ENCODE measurements at regions not wholly inside any gene's neighbourhood (a gene's known extent, or its start where the extent isn't known, plus 50 kb on each side); places are given as distances from the start of the nearest gene placed in this dataset.

GRCh38 chr4:186936496-186937375, 213.1 kb upstream of the FAT1 start:
- DNase-seq, result no peak
- Histone ChIP-seq H3K27ac (peak overlapping the region; percentile 74 to 88 (median 84)), H3K27me3 (no peaks in the 10 kb centered on the region), H3K4me1 (peaks cover 13 to 62% (median 47%) of the 10 kb centered on the region in 4 donors), H3K9me3 (no peaks in the 10 kb centered on the region), H3K4me3 (peak overlapping the region in 1 of 4 donors; percentile 28), H3K36me3 (no peaks in the 10 kb centered on the region)
- intact Hi-C loops (cut with DNase I; ENCODE audit: low total_unique reads), result no loop called here
- WGBS, 2 donors (ENCODE audit: low coverage in 1 of 2), result 9 to 18% methylated on average over 9 of the region's 9 CpGs
- TF ChIP-seq EP300 (IDR thresholded peaks at IDR 0.05; ENCODE audit: low read depth) (peak; percentile 72), POLR2AphosphoS5 (IDR thresholded peaks at IDR 0.05) (peak; percentile 48 to 81 (median 74)), POLR2A (IDR thresholded peaks at IDR 0.05) (peak; percentile 37)
- TF ChIP-seq, protein P1, sequence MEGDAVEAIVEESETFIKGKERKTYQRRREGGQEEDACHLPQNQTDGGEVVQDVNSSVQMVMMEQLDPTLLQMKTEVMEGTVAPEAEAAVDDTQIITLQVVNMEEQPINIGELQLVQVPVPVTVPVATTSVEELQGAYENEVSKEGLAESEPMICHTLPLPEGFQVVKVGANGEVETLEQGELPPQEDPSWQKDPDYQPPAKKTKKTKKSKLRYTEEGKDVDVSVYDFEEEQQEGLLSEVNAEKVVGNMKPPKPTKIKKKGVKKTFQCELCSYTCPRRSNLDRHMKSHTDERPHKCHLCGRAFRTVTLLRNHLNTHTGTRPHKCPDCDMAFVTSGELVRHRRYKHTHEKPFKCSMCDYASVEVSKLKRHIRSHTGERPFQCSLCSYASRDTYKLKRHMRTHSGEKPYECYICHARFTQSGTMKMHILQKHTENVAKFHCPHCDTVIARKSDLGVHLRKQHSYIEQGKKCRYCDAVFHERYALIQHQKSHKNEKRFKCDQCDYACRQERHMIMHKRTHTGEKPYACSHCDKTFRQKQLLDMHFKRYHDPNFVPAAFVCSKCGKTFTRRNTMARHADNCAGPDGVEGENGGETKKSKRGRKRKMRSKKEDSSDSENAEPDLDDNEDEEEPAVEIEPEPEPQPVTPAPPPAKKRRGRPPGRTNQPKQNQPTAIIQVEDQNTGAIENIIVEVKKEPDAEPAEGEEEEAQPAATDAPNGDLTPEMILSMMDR (IDR thresholded peaks at IDR 0.05), result peak in 4 of 5 experiments; percentile 32 to 74 (median 49)
- in situ Hi-C loops (cut with MboI; ENCODE audit: low pct_ligation_motif_present in 1 of 4, low pct_unique_long_range_greater_than_20kb in 1 of 4, low sequenced_read_pairs in 3 of 4), result loop anchor here (25.0 kb wide), 1 partner anchor 199 kb away; no protein-coding TSS in a partner anchor

GRCh38 chr4:186939226-186939625, 215.6 kb upstream of the FAT1 start:
- intact Hi-C loops (cut with DNase I; ENCODE audit: low total_unique reads), result no loop called here
- Histone ChIP-seq H3K36me3 (no peaks in the 10 kb centered on the region), H3K9me3 (no peaks in the 10 kb centered on the region), H3K27me3 (no peaks in the 10 kb centered on the region), H3K4me3 (no peak overlapping the region), H3K27ac (no peak overlapping the region), H3K4me1 (peaks cover 11 to 59% (median 44%) of the 10 kb centered on the region in 4 donors)
- TF ChIP-seq POLR2A (IDR thresholded peaks at IDR 0.05) (no peak), POLR2AphosphoS5 (IDR thresholded peaks at IDR 0.05) (no peak), EP300 (IDR thresholded peaks at IDR 0.05; ENCODE audit: low read depth) (no peak)
- TF ChIP-seq, protein P1 (IDR thresholded peaks at IDR 0.05), result no peak
- 100% methylated on average over 1 of the region's 1 CpG for WGBS, 2 donors (ENCODE audit: low coverage in 1 of 2)
- no peak for DNase-seq
- in situ Hi-C loops (cut with MboI; ENCODE audit: low pct_ligation_motif_present in 1 of 4, low pct_unique_long_range_greater_than_20kb in 1 of 4, low sequenced_read_pairs in 3 of 4), result loop anchor here (25.0 kb wide), 1 partner anchor 202 kb away; no protein-coding TSS in a partner anchor

- Histone ChIP-seq H3K27ac (no peak overlapping the region), H3K36me3 (no peaks in the 10 kb centered on the region), H3K4me3 (no peak overlapping the region), H3K27me3 (no peaks in the 10 kb centered on the region), H3K4me1 (peaks cover 11 to 54% (median 38%) of the 10 kb centered on the region in 4 donors), H3K9me3 (no peaks in the 10 kb centered on the region)
- TF ChIP-seq, protein P1 (IDR thresholded peaks at IDR 0.05), result no peak
- TF ChIP-seq EP300 (IDR thresholded peaks at IDR 0.05; ENCODE audit: low read depth), result no peak
- no peak for TF ChIP-seq POLR2AphosphoS5 (IDR thresholded peaks at IDR 0.05)
- intact Hi-C loops (cut with DNase I; ENCODE audit: low total_unique reads) (no loop called here), in situ Hi-C loops (cut with MboI; ENCODE audit: low pct_ligation_motif_present in 1 of 4, low pct_unique_long_range_greater_than_20kb in 1 of 4, low sequenced_read_pairs in 3 of 4) (loop anchor here (25.0 kb wide), 1 partner anchor 202 kb away; no protein-coding TSS in a partner anchor)
- no peak for DNase-seq
These were observed 216.1 kb upstream of the FAT1 start for GRCh38 chr4:186939766-186940165.

GRCh38 chr4:186940476-186940875, 216.8 kb upstream of the FAT1 start:
- intact Hi-C loops (cut with DNase I; ENCODE audit: low total_unique reads) (no loop called here), in situ Hi-C loops (cut with MboI; ENCODE audit: low pct_ligation_motif_present in 1 of 4, low pct_unique_long_range_greater_than_20kb in 1 of 4, low sequenced_read_pairs in 3 of 4) (loop anchor here (25.0 kb wide), 1 partner anchor 203 kb away; no protein-coding TSS in a partner anchor)
- no peak overlapping the region for H3K27ac ChIP-seq
- no peak overlapping the region for H3K4me3 ChIP-seq
- TF ChIP-seq EP300 (IDR thresholded peaks at IDR 0.05; ENCODE audit: low read depth) (no peak), POLR2A (IDR thresholded peaks at IDR 0.05) (no peak), POLR2AphosphoS5 (IDR thresholded peaks at IDR 0.05) (no peak)
- no peaks in the 10 kb centered on the region for H3K27me3 ChIP-seq
- DNase-seq, result no peak
- H3K36me3 ChIP-seq, result no peaks in the 10 kb centered on the region
- peaks cover 10 to 50% (median 34%) of the 10 kb centered on the region in 4 donors for H3K4me1 ChIP-seq
- H3K9me3 ChIP-seq, result no peaks in the 10 kb centered on the region
- 75 to 100% methylated on average over 1 to 2 of the region's 2 CpGs for WGBS, 2 donors (ENCODE audit: low coverage in 1 of 2)

All from transverse colon (tissue), 4 donors.